ENCODE measurements at regions not wholly inside any gene's neighbourhood (a gene's known extent, or its start where the extent isn't known, plus 50 kb on each side); places are given as distances from the start of the nearest gene placed in this dataset.
"Not testable (repeated sequence)": the region's sequence is repeated elsewhere in the genome, so short reads cannot be mapped to it uniquely, and the experiment has no call there.

DNA sequence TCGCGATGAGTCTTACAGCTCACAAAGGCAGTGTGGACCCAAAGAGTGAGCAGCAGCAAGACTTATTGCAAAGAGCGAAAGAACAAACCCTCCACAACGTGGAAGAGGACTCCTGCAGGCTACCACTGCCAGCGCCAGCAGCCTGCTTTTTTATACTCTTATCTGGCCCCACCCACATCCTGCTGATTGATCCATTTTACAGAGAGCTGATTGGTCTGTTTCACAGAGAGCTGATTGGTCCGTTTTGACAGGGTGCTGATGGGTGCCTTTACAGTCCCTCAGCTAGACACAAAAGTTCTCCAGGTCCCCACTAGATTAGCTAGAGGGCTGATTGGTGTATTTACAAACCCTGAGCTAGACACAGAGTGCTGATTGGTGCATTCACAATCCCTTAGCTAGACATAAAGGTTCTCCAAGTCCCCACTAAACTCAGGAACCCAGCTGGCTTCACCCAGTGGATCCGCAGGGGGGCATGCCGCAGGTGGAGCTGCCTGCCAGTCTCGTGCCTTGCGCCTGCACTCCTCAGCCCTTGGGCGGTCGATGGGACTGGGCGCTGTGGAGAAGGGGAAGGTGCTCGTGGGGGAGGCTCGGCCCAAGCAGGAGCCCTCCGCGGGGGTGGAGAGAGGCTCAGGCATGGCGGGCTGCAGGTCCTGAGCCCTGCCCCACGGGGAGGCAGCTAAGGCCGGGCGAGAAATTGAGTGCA is 75.7 kb downstream of the QDPR start:
- DNase-seq (ENCODE audit: low read depth in 1 of 2, low spot score in 1 of 2): not testable (repeated sequence)

DNA sequence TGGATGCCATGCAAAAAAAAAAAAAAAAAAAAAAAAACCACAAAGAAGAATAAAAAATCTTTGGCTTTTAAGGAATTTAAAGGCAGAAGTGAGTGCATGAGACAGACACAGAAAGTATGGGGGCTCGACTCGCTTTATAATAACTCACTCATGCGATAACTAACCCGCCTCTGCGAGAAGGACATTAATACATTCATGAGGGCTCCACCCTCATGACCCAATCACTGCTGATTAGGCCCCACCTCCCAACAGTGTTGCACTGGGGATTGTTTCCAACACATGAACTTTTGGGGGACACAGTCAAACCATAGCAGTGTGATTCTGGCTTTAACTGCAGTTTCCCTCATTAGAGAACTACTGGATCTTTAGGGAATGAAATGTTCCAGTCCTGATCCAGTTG is 78.1 kb downstream of the QDPR start:
- no peak for DNase-seq (ENCODE audit: low read depth in 1 of 2, low spot score in 1 of 2)

DNA sequence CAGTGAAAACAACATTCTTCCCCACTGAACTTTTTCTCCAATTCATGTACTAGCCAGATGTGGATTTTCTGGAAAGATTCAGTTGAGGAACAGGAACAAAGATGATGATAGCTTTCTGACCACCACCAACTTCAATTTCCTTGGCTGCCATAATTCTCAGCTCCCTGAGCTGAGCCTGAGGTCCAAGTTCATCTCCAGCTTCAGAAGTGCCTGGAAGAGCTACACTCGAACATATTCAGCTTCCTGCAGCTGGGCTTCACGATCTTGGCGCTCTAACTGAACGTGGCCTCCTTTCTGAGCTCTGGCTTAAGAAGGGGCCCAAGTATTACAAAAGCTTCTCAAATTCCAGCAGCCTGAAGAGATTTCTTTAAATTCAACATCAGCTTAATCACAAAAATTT is 83.9 kb downstream of the QDPR start:
- no peak for DNase-seq (ENCODE audit: low read depth in 1 of 2, low spot score in 1 of 2)

DNA sequence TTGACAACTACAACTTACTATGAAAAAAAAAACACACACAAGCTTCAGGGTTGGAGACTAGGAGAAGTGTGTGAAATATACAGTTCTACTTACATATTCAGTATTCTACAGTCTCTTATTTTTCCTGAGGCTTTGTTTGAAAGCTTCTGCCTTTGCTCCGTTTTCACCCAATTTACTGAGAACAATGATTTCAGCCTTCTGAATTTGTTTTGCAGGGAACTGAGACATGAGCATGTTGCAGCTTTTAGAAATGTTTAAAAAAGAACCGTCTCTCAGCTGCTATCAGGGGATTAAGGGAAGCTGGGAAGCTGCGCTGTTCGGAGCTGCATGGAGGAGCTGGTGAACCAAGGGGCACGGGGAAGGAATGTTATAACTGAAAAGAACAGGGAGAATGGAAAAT is 85.7 kb downstream of the QDPR start:
- DNase-seq (ENCODE audit: low read depth in 1 of 2, low spot score in 1 of 2): no peak

- DNase-seq (ENCODE audit: low read depth in 1 of 2, low spot score in 1 of 2): no peak
Observed at GRCh38 chr4:17418010-17418409, 93.9 kb downstream of the QDPR start.

DNA sequence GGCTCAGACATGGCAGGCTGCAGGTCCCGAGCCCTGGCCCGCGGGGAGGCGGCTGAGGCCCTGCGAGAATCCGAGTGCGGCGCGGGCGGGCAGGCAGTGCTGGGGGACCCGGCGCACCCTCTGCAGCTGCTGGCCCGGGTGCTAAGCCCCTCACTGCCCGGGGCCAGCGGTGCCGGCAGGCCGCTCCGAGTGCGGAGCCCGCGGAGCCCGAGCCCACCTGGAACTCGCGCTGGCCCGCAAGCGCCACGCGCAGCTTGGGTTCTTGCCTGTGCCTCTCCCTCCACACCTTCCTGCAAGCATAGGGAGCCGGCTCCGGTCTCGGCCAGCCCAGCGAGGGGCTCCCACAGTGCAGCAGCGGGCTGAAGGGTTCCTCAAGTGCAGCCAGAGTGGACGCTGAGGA is 97.5 kb downstream of the QDPR start:
- no peak for DNase-seq (ENCODE audit: low read depth in 1 of 2, low spot score in 1 of 2)

DNA sequence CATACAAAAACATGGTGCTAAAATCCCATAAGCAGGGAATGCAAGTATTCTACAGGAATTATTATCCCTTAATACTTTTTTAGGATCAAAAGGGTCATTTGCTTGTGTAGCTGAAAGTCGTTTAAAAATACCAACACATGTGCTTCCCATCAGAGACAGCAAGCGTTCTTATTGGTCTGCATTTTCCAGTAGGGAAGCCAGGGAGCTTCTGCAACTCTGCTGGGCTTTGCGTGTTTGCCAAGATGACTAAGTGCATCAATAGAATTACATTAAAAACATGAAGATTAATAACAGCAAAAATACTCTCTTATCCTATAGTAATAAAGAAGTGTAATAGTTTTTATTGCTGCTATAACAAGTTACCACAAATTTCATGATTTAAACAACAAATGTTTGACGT is 111.2 kb downstream of the QDPR start:
- DNase-seq (ENCODE audit: low read depth in 1 of 2, low spot score in 1 of 2): no peak

DNA sequence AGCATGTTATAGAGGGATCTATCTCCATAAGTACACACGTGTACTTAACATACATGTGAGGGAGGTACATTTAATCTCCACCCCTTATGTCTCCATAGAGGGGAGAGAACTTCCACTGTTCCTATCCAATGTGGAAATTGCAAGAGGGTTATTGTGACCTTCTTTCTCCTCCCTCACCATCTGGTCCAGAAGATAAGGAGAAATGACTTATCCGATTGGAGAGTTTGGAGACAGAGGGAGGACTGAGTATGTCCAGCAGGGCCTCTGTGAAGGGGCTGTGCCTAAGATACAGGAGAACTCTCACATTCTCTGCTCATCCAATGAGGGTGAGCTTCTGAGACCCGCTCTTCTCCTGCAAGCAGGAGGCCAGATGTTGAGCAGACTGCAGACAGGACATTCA is 113.1 kb downstream of the QDPR start:
- DNase-seq (ENCODE audit: low read depth in 1 of 2, low spot score in 1 of 2): no peak

DNA sequence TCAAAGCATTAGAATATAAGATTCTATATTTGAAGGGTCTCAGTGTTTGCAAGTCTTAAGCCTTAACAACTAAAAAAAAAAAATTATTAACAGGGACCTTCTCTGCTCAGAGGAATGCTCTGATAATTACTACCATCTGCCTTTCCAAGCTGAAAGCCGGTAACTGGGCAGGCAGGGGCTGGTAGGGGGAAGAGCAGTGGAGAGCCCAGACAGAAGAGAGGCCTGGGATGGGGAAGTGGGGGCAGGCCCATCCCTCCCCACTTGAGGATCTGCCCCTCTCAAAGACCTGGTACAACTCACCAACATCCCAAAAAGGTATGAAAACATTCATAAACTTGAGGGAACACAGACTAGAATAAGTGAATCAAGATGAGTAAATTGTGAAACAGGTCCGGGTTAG is 113.9 kb downstream of the QDPR start:
- no peak for DNase-seq (ENCODE audit: low read depth in 1 of 2, low spot score in 1 of 2)

GRCh38 chr4:17397611-17398010 is 114.3 kb downstream of the QDPR start:
- no peak for DNase-seq (ENCODE audit: low read depth in 1 of 2, low spot score in 1 of 2)

GRCh38 chr4:17385403-17385802 is 126.5 kb downstream of the QDPR start:
- DNase-seq (ENCODE audit: low read depth in 1 of 2, low spot score in 1 of 2): no peak

- DNase-seq (ENCODE audit: low read depth in 1 of 2, low spot score in 1 of 2): no peak
Observed at GRCh38 chr4:17380347-17380746, 131.5 kb downstream of the QDPR start.

DNA sequence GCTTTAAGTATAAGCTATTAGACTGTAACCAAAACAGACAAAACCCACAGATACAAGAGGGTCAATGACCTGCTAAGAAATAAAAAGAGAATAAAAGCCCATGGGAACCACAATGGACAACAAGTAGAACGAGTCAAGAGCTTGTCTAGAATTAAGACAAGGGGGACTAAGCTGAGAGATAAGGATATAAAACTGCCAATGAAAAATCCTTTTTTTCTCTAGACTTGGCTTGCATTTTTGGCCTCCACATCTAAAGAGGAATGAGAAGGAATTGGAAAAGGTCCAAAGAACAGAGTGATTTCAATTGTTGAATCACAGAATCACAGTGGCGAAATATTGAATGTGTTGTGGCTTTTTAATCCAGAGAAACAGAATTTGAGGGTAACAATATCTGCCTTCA is 135.7 kb downstream of the QDPR start:
- DNase-seq (ENCODE audit: low read depth in 1 of 2, low spot score in 1 of 2): no peak

- DNase-seq (ENCODE audit: low read depth in 1 of 2, low spot score in 1 of 2): no peak
Observed at GRCh38 chr4:17373666-17374065, 138.2 kb downstream of the QDPR start.

DNA sequence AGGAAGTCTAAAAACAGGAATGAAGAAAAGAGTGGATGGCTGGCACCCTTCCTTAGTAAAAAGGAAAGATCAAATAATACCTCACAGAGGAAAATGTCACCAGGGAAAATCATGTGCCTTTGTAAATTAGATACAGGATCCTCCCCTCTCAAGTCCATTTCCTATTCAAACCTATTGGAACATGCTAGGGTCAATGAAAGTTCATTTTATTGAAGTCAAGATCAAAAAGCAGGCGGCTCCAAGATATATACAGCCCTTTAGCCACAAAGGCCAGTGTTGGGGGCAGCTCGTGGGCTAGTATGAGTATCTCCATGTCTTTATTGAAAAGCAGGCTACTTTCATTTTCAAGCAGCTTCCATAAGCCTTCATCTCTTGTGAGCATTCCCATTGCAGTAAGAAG is 141.1 kb downstream of the QDPR start:
- no peak for DNase-seq (ENCODE audit: low read depth in 1 of 2, low spot score in 1 of 2)

DNA sequence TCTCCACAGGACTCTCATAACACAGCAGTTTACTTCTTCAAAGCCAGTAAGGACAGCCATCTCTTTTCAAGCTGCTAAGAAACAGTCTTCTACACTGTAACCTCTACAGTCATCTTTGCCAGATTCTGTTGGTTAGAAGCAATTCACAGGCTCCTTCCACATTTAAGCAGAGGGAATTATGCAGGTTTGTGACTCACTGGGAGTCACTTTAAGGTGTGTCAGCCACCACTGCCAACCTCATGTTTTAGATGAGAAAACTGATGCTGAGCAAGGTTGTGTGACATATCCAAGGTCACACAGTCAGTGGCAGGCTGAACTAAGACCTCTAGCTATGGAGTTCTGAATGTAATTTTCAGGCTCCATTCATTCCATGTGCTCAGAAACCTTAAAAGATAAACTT is 143.5 kb downstream of the QDPR start:
- DNase-seq (ENCODE audit: low read depth in 1 of 2, low spot score in 1 of 2): no peak

- no peak for DNase-seq (ENCODE audit: low read depth in 1 of 2, low spot score in 1 of 2)
Observed at GRCh38 chr4:17367201-17367600, 144.7 kb downstream of the QDPR start.

GRCh38 chr4:17366496-17366895 is 145.4 kb downstream of the QDPR start:
- DNase-seq (ENCODE audit: low read depth in 1 of 2, low spot score in 1 of 2): no peak

DNA sequence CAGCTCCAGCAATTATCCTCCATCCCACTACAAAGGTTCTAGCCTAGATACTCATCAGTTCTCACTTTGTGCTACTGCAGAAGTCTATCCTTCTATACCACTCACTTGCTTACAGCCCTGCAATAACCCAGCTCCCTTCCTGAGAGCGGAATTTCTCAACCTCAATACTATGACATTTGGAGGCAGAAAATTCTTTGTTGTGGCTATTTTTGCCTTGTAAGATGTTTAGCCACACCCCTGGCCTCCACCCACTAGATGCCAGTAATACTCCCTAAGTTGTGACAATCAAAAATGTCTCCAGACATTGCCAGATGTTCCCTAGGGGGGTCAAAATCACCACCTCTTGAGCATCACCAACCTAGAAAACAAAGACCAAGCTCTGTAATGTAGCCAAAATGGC is 149.5 kb downstream of the QDPR start:
- DNase-seq (ENCODE audit: low read depth in 1 of 2, low spot score in 1 of 2): no peak

- no peak for DNase-seq (ENCODE audit: low read depth in 1 of 2, low spot score in 1 of 2)
Observed at GRCh38 chr4:17358241-17358640, 153.6 kb downstream of the QDPR start.

DNA sequence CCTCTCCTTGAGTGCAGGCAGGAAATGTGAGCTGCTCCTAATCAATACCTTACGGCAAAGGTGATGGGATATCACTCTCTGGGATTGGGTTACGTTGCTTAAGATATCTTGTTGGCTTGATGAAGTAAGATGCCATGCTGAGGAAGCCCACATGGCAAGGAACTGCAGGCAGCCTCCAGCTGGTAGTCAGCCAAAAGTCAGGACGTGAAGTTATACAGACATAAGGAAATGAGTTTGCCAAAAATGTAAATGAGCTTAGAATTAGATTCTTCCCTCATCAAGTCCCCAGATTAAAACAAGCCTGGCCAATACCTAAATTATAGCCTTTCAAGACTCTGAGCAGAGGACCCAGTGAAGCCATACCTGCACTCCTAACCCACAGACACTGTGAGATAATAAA is 155.0 kb downstream of the QDPR start:
- DNase-seq (ENCODE audit: low read depth in 1 of 2, low spot score in 1 of 2): no peak

- DNase-seq (ENCODE audit: low read depth in 1 of 2, low spot score in 1 of 2): no peak
Observed at GRCh38 chr4:17352357-17352756, 159.5 kb downstream of the QDPR start.

DNA sequence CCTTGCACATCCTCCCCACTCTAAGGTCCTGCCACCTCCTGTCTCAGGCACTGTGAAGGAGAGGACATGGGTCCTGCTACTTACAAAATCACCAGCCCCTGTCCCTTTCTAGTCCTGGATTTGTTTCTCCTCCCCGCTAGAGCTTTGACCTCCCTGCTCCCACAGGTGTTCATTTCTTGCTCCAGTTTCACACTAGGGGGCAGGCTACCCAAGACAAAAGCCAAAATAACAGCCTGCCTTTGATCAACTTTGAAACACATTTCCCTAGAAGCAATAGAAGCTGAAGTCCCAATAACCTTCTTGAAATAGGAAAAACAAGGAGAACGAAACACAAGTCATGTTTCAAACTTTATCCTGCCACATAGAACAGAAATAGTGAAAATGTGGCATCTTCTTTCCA is 164.4 kb downstream of the QDPR start:
- no peak for DNase-seq (ENCODE audit: low read depth in 1 of 2, low spot score in 1 of 2)

DNA sequence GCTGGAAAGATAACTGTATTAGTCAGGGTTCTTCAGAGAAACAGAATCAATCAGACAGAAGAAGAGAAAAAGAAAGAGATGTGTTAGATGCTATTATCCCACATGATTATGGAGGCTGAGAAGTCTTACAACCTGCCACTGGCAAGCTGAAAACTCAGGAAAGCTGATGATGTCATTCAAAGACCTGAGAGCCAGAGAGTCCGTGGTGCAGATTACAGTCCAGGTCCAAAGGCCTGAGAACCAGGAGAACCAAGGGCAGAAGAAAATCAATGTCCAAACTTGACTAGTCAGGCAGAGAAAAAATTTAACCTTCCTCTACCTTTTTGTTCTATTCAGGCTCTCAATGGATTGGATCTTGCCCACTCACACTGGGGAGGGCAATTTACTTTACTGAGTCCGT is 172.5 kb downstream of the QDPR start:
- no peak for DNase-seq (ENCODE audit: low read depth in 1 of 2, low spot score in 1 of 2)
